ENCODE measurements at regions not wholly inside any gene's neighbourhood (a gene's known extent, or its start where the extent isn't known, plus 50 kb on each side); places are given as distances from the start of the nearest gene placed in this dataset.

GRCh38 chr6:139540276-139540675, 165.8 kb upstream of the CITED2 start:
- H3K9me2 ChIP-seq (ENCODE audit: low read depth, low read length), result no peaks in the 10 kb centered on the region
- H3K79me2 ChIP-seq (ENCODE audit: insufficient read depth, low read length), result no peaks in the 10 kb centered on the region
- no peaks in the 10 kb centered on the region for H3F3A ChIP-seq (ENCODE audit: insufficient read depth, low read length)
- no peak overlapping the region for H3K27ac ChIP-seq (ENCODE audit: low read depth, low read length, poor library complexity, severe bottlenecking)
- H3K9me3 ChIP-seq (ENCODE audit: low read length), result no peaks in the 10 kb centered on the region
- no peaks in the 10 kb centered on the region for H3K27me3 ChIP-seq (ENCODE audit: insufficient read depth, low read length)
- no peaks in the 10 kb centered on the region for H3K36me3 ChIP-seq (ENCODE audit: insufficient read depth, low read length)
- TF ChIP-seq EZH2 (IDR thresholded peaks at IDR 0.05; ENCODE audit: borderline replicate concordance, low read length) (no peak), CTCF (IDR thresholded peaks at IDR 0.05; ENCODE audit: low read length) (no peak)
- H3K4me2 ChIP-seq (ENCODE audit: low read length), result no peak overlapping the region
- H2AFZ ChIP-seq (ENCODE audit: low read length), result no peak overlapping the region
- no peak overlapping the region for H3K9ac ChIP-seq (ENCODE audit: low read length)
- no peaks in the 10 kb centered on the region for H3K4me1 ChIP-seq (ENCODE audit: insufficient read depth, low read length, severe bottlenecking)
- H4K20me1 ChIP-seq (ENCODE audit: insufficient read depth, low read length), result no peaks in the 10 kb centered on the region
- H3K4me3 ChIP-seq (ENCODE audit: low read depth, low read length, poor library complexity, severe bottlenecking), result no peak overlapping the region

GRCh38 chr6:139539852-139540251, 165.4 kb upstream of the CITED2 start:
- Histone ChIP-seq H3K36me3 (ENCODE audit: insufficient read depth, low read length) (no peaks in the 10 kb centered on the region), H3K27ac (ENCODE audit: low read depth, low read length, poor library complexity, severe bottlenecking) (no peak overlapping the region), H4K20me1 (ENCODE audit: insufficient read depth, low read length) (no peaks in the 10 kb centered on the region), H3K79me2 (ENCODE audit: insufficient read depth, low read length) (no peaks in the 10 kb centered on the region), H3K27me3 (ENCODE audit: insufficient read depth, low read length) (no peaks in the 10 kb centered on the region), H3K4me2 (ENCODE audit: low read length) (no peak overlapping the region), H2AFZ (ENCODE audit: low read length) (no peak overlapping the region), H3K9me2 (ENCODE audit: low read depth, low read length) (no peaks in the 10 kb centered on the region), H3K4me3 (ENCODE audit: low read depth, low read length, poor library complexity, severe bottlenecking) (no peak overlapping the region), H3K9ac (ENCODE audit: low read length) (no peak overlapping the region), H3K4me1 (ENCODE audit: insufficient read depth, low read length, severe bottlenecking) (no peaks in the 10 kb centered on the region), H3F3A (ENCODE audit: insufficient read depth, low read length) (no peaks in the 10 kb centered on the region), H3K9me3 (ENCODE audit: low read length) (no peaks in the 10 kb centered on the region)
- TF ChIP-seq EZH2 (IDR thresholded peaks at IDR 0.05; ENCODE audit: borderline replicate concordance, low read length) (no peak), CTCF (IDR thresholded peaks at IDR 0.05; ENCODE audit: low read length) (no peak)

- Histone ChIP-seq H3K27ac (ENCODE audit: low read depth, low read length, poor library complexity, severe bottlenecking) (no peak overlapping the region), H3K9ac (ENCODE audit: low read length) (no peak overlapping the region), H3K36me3 (ENCODE audit: insufficient read depth, low read length) (no peaks in the 10 kb centered on the region), H3K79me2 (ENCODE audit: insufficient read depth, low read length) (no peaks in the 10 kb centered on the region), H4K20me1 (ENCODE audit: insufficient read depth, low read length) (no peaks in the 10 kb centered on the region), H3K9me2 (ENCODE audit: low read depth, low read length) (no peaks in the 10 kb centered on the region), H3K4me2 (ENCODE audit: low read length) (no peak overlapping the region), H3K4me1 (ENCODE audit: insufficient read depth, low read length, severe bottlenecking) (no peaks in the 10 kb centered on the region), H3K9me3 (ENCODE audit: low read length) (no peaks in the 10 kb centered on the region), H3K27me3 (ENCODE audit: insufficient read depth, low read length) (no peaks in the 10 kb centered on the region), H2AFZ (ENCODE audit: low read length) (no peak overlapping the region), H3F3A (ENCODE audit: insufficient read depth, low read length) (no peaks in the 10 kb centered on the region), H3K4me3 (ENCODE audit: low read depth, low read length, poor library complexity, severe bottlenecking) (no peak overlapping the region)
- TF ChIP-seq EZH2 (IDR thresholded peaks at IDR 0.05; ENCODE audit: borderline replicate concordance, low read length), result no peak
- TF ChIP-seq CTCF (IDR thresholded peaks at IDR 0.05; ENCODE audit: low read length), result no peak
Measured at GRCh38 chr6:139538366-139538765, 163.9 kb upstream of the CITED2 start.
